ENCODE measurements at regions not wholly inside any gene's neighbourhood (a gene's known extent, or its start where the extent isn't known, plus 50 kb on each side); places are given as distances from the start of the nearest gene placed in this dataset.
A peak's percentile ranks its signal among the peaks of the same experiment; 100 is the strongest.

- H3K27me3 ChIP-seq: no peaks in the 10 kb centered on the region
- no peak overlapping the region for H3K27ac ChIP-seq
- peak in 1 of 3 donors; percentile 54 for DNase-seq
- no peaks in the 10 kb centered on the region for H3K36me3 ChIP-seq
- peaks cover 0 to 32% (median 0%) of the 10 kb centered on the region in 4 donors for H3K4me1 ChIP-seq
- TF ChIP-seq POLR2A (IDR thresholded peaks at IDR 0.05) (no peak), CTCF (IDR thresholded peaks at IDR 0.05) (no peak)
- H3K4me3 ChIP-seq: no peak overlapping the region
- H3K9me3 ChIP-seq: no peaks in the 10 kb centered on the region
Observed at GRCh38 chr11:57899378-57899777, 124.3 kb upstream of the OR9Q1 start.

GRCh38 chr11:57900320-57900719 is 123.4 kb upstream of the OR9Q1 start:
- Histone ChIP-seq H3K27ac (peak overlapping the region in 2 of 4 donors; percentile 59 to 69), H3K4me1 (peaks cover 0 to 32% (median 0%) of the 10 kb centered on the region in 4 donors), H3K27me3 (no peaks in the 10 kb centered on the region), H3K36me3 (no peaks in the 10 kb centered on the region), H3K9me3 (no peaks in the 10 kb centered on the region), H3K4me3 (no peak overlapping the region)
- DNase-seq: peak in 1 of 3 donors; percentile 74
- no peak for TF ChIP-seq POLR2A (IDR thresholded peaks at IDR 0.05)
- TF ChIP-seq CTCF (IDR thresholded peaks at IDR 0.05): no peak

- Histone ChIP-seq H3K27ac (peak overlapping the region in 1 of 4 donors; percentile 3), H3K27me3 (no peaks in the 10 kb centered on the region), H3K9me3 (no peaks in the 10 kb centered on the region), H3K4me1 (peaks cover 0 to 32% (median 0%) of the 10 kb centered on the region in 4 donors), H3K36me3 (no peaks in the 10 kb centered on the region), H3K4me3 (no peak overlapping the region)
- TF ChIP-seq POLR2A (IDR thresholded peaks at IDR 0.05) (no peak), CTCF (IDR thresholded peaks at IDR 0.05) (no peak)
- no peak for DNase-seq
Observed at GRCh38 chr11:57901278-57901677, 122.4 kb upstream of the OR9Q1 start.

- peak overlapping the region in 1 of 4 donors; percentile 3 for H3K27ac ChIP-seq
- TF ChIP-seq CTCF (IDR thresholded peaks at IDR 0.05): no peak
- no peak for TF ChIP-seq POLR2A (IDR thresholded peaks at IDR 0.05)
- peaks cover 0 to 32% (median 0%) of the 10 kb centered on the region in 4 donors for H3K4me1 ChIP-seq
Observed at GRCh38 chr11:57901756-57902155, 121.9 kb upstream of the OR9Q1 start.

GRCh38 chr11:57903011-57903410 is 120.7 kb upstream of the OR9Q1 start:
- no peaks in the 10 kb centered on the region for H3K27me3 ChIP-seq
- no peak overlapping the region for H3K4me3 ChIP-seq
- H3K9me3 ChIP-seq: no peaks in the 10 kb centered on the region
- TF ChIP-seq POLR2A (IDR thresholded peaks at IDR 0.05) (no peak), CTCF (IDR thresholded peaks at IDR 0.05) (no peak)
- H3K4me1 ChIP-seq: peaks cover 0 to 32% (median 0%) of the 10 kb centered on the region in 4 donors
- no peak for DNase-seq
- peak overlapping the region in 1 of 4 donors; percentile 38 for H3K27ac ChIP-seq
- H3K36me3 ChIP-seq: no peaks in the 10 kb centered on the region

More at GRCh38 chr11:57901756-57902155, 121.9 kb upstream of the OR9Q1 start:
- Histone ChIP-seq H3K27me3 (no peaks in the 10 kb centered on the region), H3K4me3 (no peak overlapping the region), H3K36me3 (no peaks in the 10 kb centered on the region), H3K9me3 (no peaks in the 10 kb centered on the region)
- no peak for DNase-seq
